SU-DHL-6 (cell line): ENCODE measurements at regions not wholly inside any gene's neighbourhood (a gene's known extent, or its start where the extent isn't known, plus 50 kb on each side); places are given as distances from the start of the nearest gene placed in this dataset.

ENCODE experiments used
- H2AFZ ChIP-seq: fragments of 200-600 bp; sonication (generic); 2 replicates; pipeline ENCODE4 v1.6.1; 2014; ENCODE audit warnings: low read depth, mild to moderate bottlenecking, moderate library complexity, mixed read lengths, antibody characterized with exemption, low read length; ENCODE audit not compliant: severe bottlenecking
- H3F3A ChIP-seq: fragments of 200-600 bp; shearing (Covaris generic); 2 replicates; pipeline ENCODE4 v1.6.0; 2016; ENCODE audit warnings: antibody characterized with exemption, mild to moderate bottlenecking; ENCODE audit not compliant: insufficient read depth
- H3K27ac ChIP-seq: fragments of 200-600 bp; sonication (generic); 2 replicates; pipeline ENCODE4 v1.5.1; 2016; ENCODE audit warnings: low read depth, mild to moderate bottlenecking, low read length, moderate library complexity, mixed read lengths
- H3K27me3 ChIP-seq: fragments of 200-600 bp; sonication (generic), shearing (Covaris generic); 2 replicates; pipeline ENCODE4 v1.6.0; 2014; ENCODE audit warnings: mild to moderate bottlenecking, low read length
- H3K36me3 ChIP-seq: fragments of 200-600 bp; sonication (generic); 2 replicates; pipeline ENCODE4 v1.6.1; 2014; ENCODE audit warnings: mild to moderate bottlenecking, low read length, mixed read lengths
- H3K4me2 ChIP-seq: fragments of 300-600, 200-600 bp; shearing (Covaris generic), sonication (generic); 2 replicates; pipeline ENCODE4 v1.6.0; 2014; ENCODE audit warnings: low read length, low read depth, mild to moderate bottlenecking; ENCODE audit not compliant: poor library complexity, severe bottlenecking
- H3K4me3 ChIP-seq: fragments of 200-600 bp; sonication (generic); 2 replicates; pipeline ENCODE4 v1.5.1; 2014; ENCODE audit warnings: antibody characterized with exemption, low read length, mild to moderate bottlenecking, mixed read lengths; ENCODE audit not compliant: insufficient read depth, poor library complexity, severe bottlenecking
- H3K79me2 ChIP-seq: fragments of 200-600 bp; sonication (generic); 2 replicates; pipeline ENCODE4 v1.6.1; 2014; ENCODE audit warnings: mild to moderate bottlenecking, low read length, moderate library complexity; ENCODE audit not compliant: insufficient read depth
- H3K9ac ChIP-seq: fragments of 200-600 bp; sonication (generic); 2 replicates; pipeline ENCODE4 v1.7.0; 2014; ENCODE audit warnings: mild to moderate bottlenecking, low read length
- H3K9me2 ChIP-seq: fragments of 200-600 bp; sonication (generic); replicated peaks from 2 replicates; pipeline ENCODE4 v1.6.1; 2014; ENCODE audit warnings: low read length; ENCODE audit not compliant: insufficient read depth
- H3K9me3 ChIP-seq: fragments of 200-600 bp; sonication (generic); 2 replicates; pipeline ENCODE4 v1.6.1; 2014; ENCODE audit warnings: low read length, mixed read lengths; ENCODE audit not compliant: insufficient read depth
- H4K20me1 ChIP-seq: fragments of 200-600 bp; sonication (generic); 2 replicates; pipeline ENCODE4 v1.6.1; 2014; ENCODE audit warnings: low read depth, mild to moderate bottlenecking, antibody characterized with exemption, low read length, moderate library complexity, mixed read lengths
- EZH2phosphoT487 ChIP-seq: fragments of 200-600 bp; sonication (generic), shearing (Covaris generic); conservative IDR thresholded peaks from 2 replicates; pipeline ENCODE4 v1.6.1; 2018; ENCODE audit warnings: mild to moderate bottlenecking, antibody characterized with exemption, low read length, moderate library complexity, mixed read lengths
- TF ChIP-seq, protein P1 (sequence below): fragments of 200-600 bp; sonication (generic); IDR thresholded peaks from one replicate; pipeline ENCODE4 v1.5.1; 2017; ENCODE audit warnings: antibody characterized with exemption, mild to moderate bottlenecking, low read length, moderate library complexity; ENCODE audit not compliant: insufficient read depth, poor library complexity, severe bottlenecking

DNA sequence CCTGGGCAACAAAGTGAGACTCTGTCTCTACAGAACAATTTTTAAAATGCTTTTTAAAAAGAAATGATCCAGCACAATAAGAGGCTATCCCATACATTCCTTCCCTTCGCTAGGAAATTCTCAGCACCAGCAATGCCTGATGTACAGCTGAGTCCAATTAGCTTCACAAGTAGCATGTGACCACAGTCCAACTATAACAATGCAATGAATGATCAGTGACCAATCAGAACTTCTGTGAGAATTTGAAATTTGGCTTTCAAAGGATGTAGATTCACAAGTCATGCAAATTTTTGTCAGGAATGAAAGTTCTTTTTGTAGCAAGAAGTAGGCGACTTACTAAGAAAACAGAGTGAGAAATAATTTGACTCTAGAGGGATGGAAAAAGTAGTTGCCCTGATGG lies 278.5 kb upstream of the UGT8 start:
- Histone ChIP-seq H3K27ac (no peak overlapping the region), H4K20me1 (no peaks in the 10 kb centered on the region), H3K4me2 (no peak overlapping the region), H3K9me2 (no peaks in the 10 kb centered on the region), H2AFZ (no peak overlapping the region), H3K79me2 (no peaks in the 10 kb centered on the region), H3K4me3 (no peak overlapping the region), H3F3A (no peaks in the 10 kb centered on the region), H3K36me3 (no peaks in the 10 kb centered on the region), H3K9me3 (no peaks in the 10 kb centered on the region), H3K9ac (no peak overlapping the region), H3K27me3 (no peaks in the 10 kb centered on the region)
- TF ChIP-seq, protein P1, sequence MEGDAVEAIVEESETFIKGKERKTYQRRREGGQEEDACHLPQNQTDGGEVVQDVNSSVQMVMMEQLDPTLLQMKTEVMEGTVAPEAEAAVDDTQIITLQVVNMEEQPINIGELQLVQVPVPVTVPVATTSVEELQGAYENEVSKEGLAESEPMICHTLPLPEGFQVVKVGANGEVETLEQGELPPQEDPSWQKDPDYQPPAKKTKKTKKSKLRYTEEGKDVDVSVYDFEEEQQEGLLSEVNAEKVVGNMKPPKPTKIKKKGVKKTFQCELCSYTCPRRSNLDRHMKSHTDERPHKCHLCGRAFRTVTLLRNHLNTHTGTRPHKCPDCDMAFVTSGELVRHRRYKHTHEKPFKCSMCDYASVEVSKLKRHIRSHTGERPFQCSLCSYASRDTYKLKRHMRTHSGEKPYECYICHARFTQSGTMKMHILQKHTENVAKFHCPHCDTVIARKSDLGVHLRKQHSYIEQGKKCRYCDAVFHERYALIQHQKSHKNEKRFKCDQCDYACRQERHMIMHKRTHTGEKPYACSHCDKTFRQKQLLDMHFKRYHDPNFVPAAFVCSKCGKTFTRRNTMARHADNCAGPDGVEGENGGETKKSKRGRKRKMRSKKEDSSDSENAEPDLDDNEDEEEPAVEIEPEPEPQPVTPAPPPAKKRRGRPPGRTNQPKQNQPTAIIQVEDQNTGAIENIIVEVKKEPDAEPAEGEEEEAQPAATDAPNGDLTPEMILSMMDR: no peak
- no peak for TF ChIP-seq EZH2phosphoT487

DNA sequence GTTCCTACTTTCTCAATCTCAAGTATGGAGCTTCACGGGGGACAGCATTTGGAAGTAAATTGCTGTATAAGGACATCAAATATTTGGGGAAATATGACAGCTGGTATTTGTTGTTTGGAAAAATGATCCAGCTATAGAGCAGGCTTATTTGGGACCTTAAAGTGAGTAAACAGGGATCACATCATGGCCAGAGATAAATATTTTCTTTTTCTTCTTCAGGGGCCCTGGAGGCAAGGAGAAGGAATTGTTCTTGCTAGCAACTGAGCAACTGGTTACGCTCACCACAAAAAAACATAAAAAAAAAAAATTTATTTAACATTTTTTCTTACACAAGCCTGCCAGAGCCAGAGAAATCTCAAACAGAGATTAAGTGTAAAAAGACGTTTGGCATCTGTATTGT lies 277.2 kb upstream of the UGT8 start:
- Histone ChIP-seq H3K36me3 (no peaks in the 10 kb centered on the region), H3K27me3 (no peaks in the 10 kb centered on the region), H4K20me1 (no peaks in the 10 kb centered on the region), H3F3A (no peaks in the 10 kb centered on the region), H3K27ac (no peak overlapping the region), H3K4me2 (no peak overlapping the region), H3K9me2 (no peaks in the 10 kb centered on the region), H3K79me2 (no peaks in the 10 kb centered on the region), H3K9ac (no peak overlapping the region), H2AFZ (no peak overlapping the region), H3K9me3 (no peaks in the 10 kb centered on the region), H3K4me3 (no peak overlapping the region)
- TF ChIP-seq, protein P1: no peak
- no peak for TF ChIP-seq EZH2phosphoT487

DNA sequence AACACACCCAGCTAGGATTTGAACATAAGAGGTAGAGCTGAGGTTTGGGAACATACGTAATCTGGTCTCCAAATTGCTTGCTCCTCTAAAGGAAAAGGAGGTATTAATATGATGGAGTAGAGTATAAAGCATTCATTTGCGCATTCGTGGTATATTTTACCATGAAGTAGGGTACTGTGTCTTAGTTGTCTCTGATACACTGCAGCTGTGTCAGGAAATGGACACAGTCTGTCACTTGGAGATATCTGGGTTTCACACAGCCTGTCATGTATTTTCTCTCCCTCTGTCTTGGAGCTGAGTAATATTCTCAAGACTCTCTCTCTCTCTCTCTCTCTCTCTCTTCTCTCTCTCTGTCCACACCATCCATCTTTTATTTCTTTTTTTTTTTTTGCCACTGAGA lies 274.8 kb upstream of the UGT8 start:
- H3K4me2 ChIP-seq: no peak overlapping the region
- no peak overlapping the region for H3K27ac ChIP-seq

More for the DNA sequence above, 274.8 kb upstream of the UGT8 start:
- Histone ChIP-seq H3K36me3 (no peaks in the 10 kb centered on the region), H3K9me2 (no peaks in the 10 kb centered on the region), H4K20me1 (no peaks in the 10 kb centered on the region), H3K4me3 (no peak overlapping the region), H3F3A (no peaks in the 10 kb centered on the region), H3K79me2 (no peaks in the 10 kb centered on the region), H3K9ac (no peak overlapping the region), H3K27me3 (no peaks in the 10 kb centered on the region), H2AFZ (no peak overlapping the region), H3K9me3 (no peaks in the 10 kb centered on the region)
- TF ChIP-seq, protein P1: no peak
- no peak for TF ChIP-seq EZH2phosphoT487
